WTC11 (cell line): ENCODE measurements at regions not wholly inside any gene's neighbourhood (a gene's known extent, or its start where the extent isn't known, plus 50 kb on each side); places are given as distances from the start of the nearest gene placed in this dataset.

Source experiments
- ATAC-seq: fragments of 200-7000 bp; cut with Tn5 transposase; 2 replicates; pipeline ENCODE4 v1.10.0; 2021; ENCODE audit warnings: mild to moderate bottlenecking, moderate library complexity
- CTCF ChIA-PET: fragments of 300-600 bp; sonication (Branson Sonifier 250); formaldehyde crosslinking; loops from one replicate; lab custom pipeline; 2021; ENCODE audit warnings: antibody characterized with exemption; lab: Charles Lee
- POLR2A ChIA-PET: fragments of 350-600 bp; sonication (Branson Sonifier 250); formaldehyde crosslinking; loops from one replicate; lab custom pipeline; 2021; ENCODE audit warnings: antibody characterized with exemption; lab: Charles Lee
- DNase-seq: peaks from one replicate; pipeline ENCODE4 v3.0.0; 2021; ENCODE audit warnings: low spot score
- H3K27ac Mint-ChIP-seq: 2 replicates; pipeline ENCODE4 v1.8.0; 2021; ENCODE audit warnings: mixed read lengths
- H3K27me3 Mint-ChIP-seq: 2 replicates; pipeline ENCODE4 v1.8.0; 2021; ENCODE audit warnings: low read depth, mild to moderate bottlenecking, moderate library complexity, mixed read lengths
- H3K36me3 Mint-ChIP-seq: 2 replicates; pipeline ENCODE4 v1.8.0; 2021; ENCODE audit warnings: mixed read lengths
- H3K4me1 Mint-ChIP-seq: 2 replicates; pipeline ENCODE4 v1.8.0; 2022; ENCODE audit warnings: mixed read lengths
- H3K4me3 Mint-ChIP-seq: 2 replicates; pipeline ENCODE4 v1.8.0; 2021; ENCODE audit warnings: mild to moderate bottlenecking, moderate library complexity, mixed read lengths
- H3K9me3 Mint-ChIP-seq: 2 replicates; pipeline ENCODE4 v1.8.0; 2021; ENCODE audit warnings: mixed read lengths
- ATF1 ChIP-seq: sonication (generic); formaldehyde crosslinking; IDR thresholded peaks from 2 replicates; pipeline ENCODE4 v1.8.1; 2023; ENCODE audit warnings: mild to moderate bottlenecking, moderate library complexity, missing genetic modification reagents
- CBFB ChIP-seq: sonication (generic); formaldehyde crosslinking; IDR thresholded peaks from 2 replicates; pipeline ENCODE4 v1.8.1; 2022; ENCODE audit warnings: mild to moderate bottlenecking, low read depth, missing genetic modification reagents
- EMX1 ChIP-seq: fragments of 250-450 bp; sonication (Bioruptor Pico); IDR thresholded peaks from 2 replicates; pipeline ENCODE4 v1.8.0; 2021; ENCODE audit warnings: mild to moderate bottlenecking
- FOXJ3 ChIP-seq: sonication (generic); formaldehyde crosslinking; IDR thresholded peaks from 2 replicates; pipeline ENCODE4 v1.9.0; 2021; ENCODE audit warnings: missing genetic modification reagents, mild to moderate bottlenecking, borderline replicate concordance
- GABPB1 ChIP-seq: sonication (generic); formaldehyde crosslinking; IDR thresholded peaks from 2 replicates; pipeline ENCODE4 v1.8.1; 2023; ENCODE audit warnings: mild to moderate bottlenecking, missing genetic modification reagents
- GRHL2 ChIP-seq: fragments of 250-450 bp; sonication (Bioruptor Pico); IDR thresholded peaks from 2 replicates; pipeline ENCODE4 v1.8.0; 2022; ENCODE audit warnings: mild to moderate bottlenecking, moderate library complexity; ENCODE audit not compliant: insufficient replicate concordance, severe bottlenecking
- HMGA2 ChIP-seq: fragments of 250-450 bp; sonication (Bioruptor Pico); IDR thresholded peaks from 2 replicates; pipeline ENCODE4 v1.4.0; 2021; ENCODE audit warnings: mild to moderate bottlenecking, moderate library complexity
- IRF2 ChIP-seq: sonication (generic); formaldehyde crosslinking; IDR thresholded peaks from 2 replicates; pipeline ENCODE4 v1.8.0; 2022; ENCODE audit warnings: low read depth, missing genetic modification reagents, borderline replicate concordance
- NR1H2 ChIP-seq: sonication (generic); formaldehyde crosslinking; IDR thresholded peaks from 2 replicates; pipeline ENCODE4 v1.9.0; 2021; ENCODE audit warnings: mild to moderate bottlenecking, moderate library complexity, missing genetic modification reagents
- NR3C1 ChIP-seq: sonication (generic); formaldehyde crosslinking; conservative IDR thresholded peaks from 2 replicates; pipeline ENCODE4 v1.8.1; 2023; ENCODE audit warnings: low read depth, mild to moderate bottlenecking, missing genetic modification reagents
- SMAD4 ChIP-seq: sonication (generic); formaldehyde crosslinking; IDR thresholded peaks from 2 replicates; pipeline ENCODE4 v1.8.0; 2022; ENCODE audit warnings: mild to moderate bottlenecking, missing genetic modification reagents
- SOX15 ChIP-seq: fragments of 250-450 bp; sonication (Bioruptor Pico); IDR thresholded peaks from 2 replicates; pipeline ENCODE4 v1.9.0; 2021; ENCODE audit warnings: mild to moderate bottlenecking
- TCF7 ChIP-seq: sonication (generic); formaldehyde crosslinking; IDR thresholded peaks from 2 replicates; pipeline ENCODE4 v1.8.0; 2022; ENCODE audit warnings: mild to moderate bottlenecking, low read depth, missing genetic modification reagents, moderate library complexity
- ZNF232 ChIP-seq: sonication (generic); formaldehyde crosslinking; IDR thresholded peaks from 2 replicates; pipeline ENCODE4 v1.8.0; 2022; ENCODE audit warnings: mild to moderate bottlenecking, missing genetic modification reagents
- ZNF263 ChIP-seq: sonication (generic); formaldehyde crosslinking; IDR thresholded peaks from 2 replicates; pipeline ENCODE4 v1.8.1; 2022; ENCODE audit warnings: low read depth, mild to moderate bottlenecking, moderate library complexity, missing genetic modification reagents
- ZNF317 ChIP-seq: sonication (generic); formaldehyde crosslinking; IDR thresholded peaks from 2 replicates; pipeline ENCODE4 v1.8.1; 2023; ENCODE audit warnings: low read depth, mild to moderate bottlenecking, moderate library complexity, missing genetic modification reagents, borderline replicate concordance
- ZNF416 ChIP-seq: fragments of 250-450 bp; sonication (Bioruptor Pico); IDR thresholded peaks from 2 replicates; pipeline ENCODE4 v1.9.0; 2021; ENCODE audit warnings: mild to moderate bottlenecking, inconsistent platforms
- ZNF423 ChIP-seq: fragments of 250-450 bp; sonication (Bioruptor Pico); IDR thresholded peaks from 2 replicates; pipeline ENCODE4 v2.1.2; 2022; ENCODE audit warnings: mild to moderate bottlenecking, moderate library complexity
- TF ChIP-seq, protein P1 (sequence below): fragments of 200-600 bp; IDR thresholded peaks from 2 replicates; pipeline ENCODE4 v1.8.0; 2022; ENCODE audit warnings: antibody characterized with exemption
- TF ChIP-seq, protein P2 (sequence below): fragments of 250-450 bp; sonication (Bioruptor Pico); IDR thresholded peaks from 2 replicates; pipeline ENCODE4 v1.8.0; 2021; ENCODE audit warnings: mild to moderate bottlenecking
- TF ChIP-seq, protein P3 (sequence below): sonication (generic); formaldehyde crosslinking; IDR thresholded peaks from 2 replicates; pipeline ENCODE4 v1.8.1; 2022; ENCODE audit warnings: low read depth, mild to moderate bottlenecking, moderate library complexity, missing genetic modification reagents, borderline replicate concordance
- TF ChIP-seq, protein P4 (sequence below): sonication (generic); formaldehyde crosslinking; IDR thresholded peaks from 2 replicates; pipeline ENCODE4 v1.8.1; 2022; ENCODE audit warnings: mild to moderate bottlenecking, moderate library complexity, missing genetic modification reagents
- TF ChIP-seq, protein P5 (sequence below): sonication (generic); formaldehyde crosslinking; IDR thresholded peaks from 2 replicates; pipeline ENCODE4 v1.8.1; 2023; ENCODE audit warnings: mild to moderate bottlenecking, missing genetic modification reagents, borderline replicate concordance
- TF ChIP-seq, protein P6 (sequence below): fragments of 250-450 bp; sonication (Bioruptor Pico); IDR thresholded peaks from 2 replicates; pipeline ENCODE4 v1.9.0; 2021; ENCODE audit warnings: mild to moderate bottlenecking
- TF ChIP-seq, protein P7 (sequence below): sonication (generic); formaldehyde crosslinking; IDR thresholded peaks from 2 replicates; pipeline ENCODE4 v1.8.0; 2022; ENCODE audit warnings: missing genetic modification reagents

DNA sequence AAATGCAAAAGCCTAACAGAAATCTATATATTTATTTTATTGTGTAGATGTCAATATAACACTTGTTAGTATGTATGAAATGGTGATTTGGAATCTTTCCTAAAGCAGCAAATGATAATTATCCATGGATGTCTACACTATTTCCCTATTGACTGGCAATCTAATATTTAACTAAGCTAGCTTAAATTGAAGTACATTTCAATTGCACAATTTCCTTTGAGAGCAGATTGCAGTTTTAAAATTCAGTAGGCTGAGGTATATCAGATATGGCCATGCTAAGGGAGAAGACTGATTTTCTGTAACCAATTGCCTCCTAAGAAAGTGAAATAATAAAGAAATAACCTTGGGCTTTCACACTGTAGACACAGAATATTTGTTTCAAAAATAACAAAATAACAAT is 90.1 kb upstream of the KCNJ3 start:
- TF ChIP-seq GRHL2 (CRISPR knock-in tag) (no peak), SOX15 (CRISPR knock-in tag) (no peak), HMGA2 (CRISPR knock-in tag) (no peak), ZNF423 (CRISPR knock-in tag) (no peak), TCF7 (CRISPR knock-in tag) (no peak), ZNF317 (CRISPR knock-in tag) (no peak), CBFB (CRISPR knock-in tag) (no peak), ZNF263 (CRISPR knock-in tag) (no peak), ATF1 (CRISPR knock-in tag) (no peak), FOXJ3 (CRISPR knock-in tag) (no peak)
- TF ChIP-seq, protein P1, sequence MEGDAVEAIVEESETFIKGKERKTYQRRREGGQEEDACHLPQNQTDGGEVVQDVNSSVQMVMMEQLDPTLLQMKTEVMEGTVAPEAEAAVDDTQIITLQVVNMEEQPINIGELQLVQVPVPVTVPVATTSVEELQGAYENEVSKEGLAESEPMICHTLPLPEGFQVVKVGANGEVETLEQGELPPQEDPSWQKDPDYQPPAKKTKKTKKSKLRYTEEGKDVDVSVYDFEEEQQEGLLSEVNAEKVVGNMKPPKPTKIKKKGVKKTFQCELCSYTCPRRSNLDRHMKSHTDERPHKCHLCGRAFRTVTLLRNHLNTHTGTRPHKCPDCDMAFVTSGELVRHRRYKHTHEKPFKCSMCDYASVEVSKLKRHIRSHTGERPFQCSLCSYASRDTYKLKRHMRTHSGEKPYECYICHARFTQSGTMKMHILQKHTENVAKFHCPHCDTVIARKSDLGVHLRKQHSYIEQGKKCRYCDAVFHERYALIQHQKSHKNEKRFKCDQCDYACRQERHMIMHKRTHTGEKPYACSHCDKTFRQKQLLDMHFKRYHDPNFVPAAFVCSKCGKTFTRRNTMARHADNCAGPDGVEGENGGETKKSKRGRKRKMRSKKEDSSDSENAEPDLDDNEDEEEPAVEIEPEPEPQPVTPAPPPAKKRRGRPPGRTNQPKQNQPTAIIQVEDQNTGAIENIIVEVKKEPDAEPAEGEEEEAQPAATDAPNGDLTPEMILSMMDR, result no peak
- TF ChIP-seq, protein P2, sequence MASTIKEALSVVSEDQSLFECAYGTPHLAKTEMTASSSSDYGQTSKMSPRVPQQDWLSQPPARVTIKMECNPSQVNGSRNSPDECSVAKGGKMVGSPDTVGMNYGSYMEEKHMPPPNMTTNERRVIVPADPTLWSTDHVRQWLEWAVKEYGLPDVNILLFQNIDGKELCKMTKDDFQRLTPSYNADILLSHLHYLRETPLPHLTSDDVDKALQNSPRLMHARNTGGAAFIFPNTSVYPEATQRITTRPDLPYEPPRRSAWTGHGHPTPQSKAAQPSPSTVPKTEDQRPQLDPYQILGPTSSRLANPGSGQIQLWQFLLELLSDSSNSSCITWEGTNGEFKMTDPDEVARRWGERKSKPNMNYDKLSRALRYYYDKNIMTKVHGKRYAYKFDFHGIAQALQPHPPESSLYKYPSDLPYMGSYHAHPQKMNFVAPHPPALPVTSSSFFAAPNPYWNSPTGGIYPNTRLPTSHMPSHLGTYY, result no peak
- TF ChIP-seq, protein P3, sequence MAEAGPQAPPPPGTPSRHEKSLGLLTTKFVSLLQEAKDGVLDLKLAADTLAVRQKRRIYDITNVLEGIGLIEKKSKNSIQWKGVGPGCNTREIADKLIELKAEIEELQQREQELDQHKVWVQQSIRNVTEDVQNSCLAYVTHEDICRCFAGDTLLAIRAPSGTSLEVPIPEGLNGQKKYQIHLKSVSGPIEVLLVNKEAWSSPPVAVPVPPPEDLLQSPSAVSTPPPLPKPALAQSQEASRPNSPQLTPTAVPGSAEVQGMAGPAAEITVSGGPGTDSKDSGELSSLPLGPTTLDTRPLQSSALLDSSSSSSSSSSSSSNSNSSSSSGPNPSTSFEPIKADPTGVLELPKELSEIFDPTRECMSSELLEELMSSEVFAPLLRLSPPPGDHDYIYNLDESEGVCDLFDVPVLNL (CRISPR knock-in tag), result no peak
- TF ChIP-seq, protein P4, sequence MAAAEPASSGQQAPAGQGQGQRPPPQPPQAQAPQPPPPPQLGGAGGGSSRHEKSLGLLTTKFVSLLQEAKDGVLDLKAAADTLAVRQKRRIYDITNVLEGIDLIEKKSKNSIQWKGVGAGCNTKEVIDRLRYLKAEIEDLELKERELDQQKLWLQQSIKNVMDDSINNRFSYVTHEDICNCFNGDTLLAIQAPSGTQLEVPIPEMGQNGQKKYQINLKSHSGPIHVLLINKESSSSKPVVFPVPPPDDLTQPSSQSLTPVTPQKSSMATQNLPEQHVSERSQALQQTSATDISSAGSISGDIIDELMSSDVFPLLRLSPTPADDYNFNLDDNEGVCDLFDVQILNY (CRISPR knock-in tag), result no peak
- TF ChIP-seq, protein P5, sequence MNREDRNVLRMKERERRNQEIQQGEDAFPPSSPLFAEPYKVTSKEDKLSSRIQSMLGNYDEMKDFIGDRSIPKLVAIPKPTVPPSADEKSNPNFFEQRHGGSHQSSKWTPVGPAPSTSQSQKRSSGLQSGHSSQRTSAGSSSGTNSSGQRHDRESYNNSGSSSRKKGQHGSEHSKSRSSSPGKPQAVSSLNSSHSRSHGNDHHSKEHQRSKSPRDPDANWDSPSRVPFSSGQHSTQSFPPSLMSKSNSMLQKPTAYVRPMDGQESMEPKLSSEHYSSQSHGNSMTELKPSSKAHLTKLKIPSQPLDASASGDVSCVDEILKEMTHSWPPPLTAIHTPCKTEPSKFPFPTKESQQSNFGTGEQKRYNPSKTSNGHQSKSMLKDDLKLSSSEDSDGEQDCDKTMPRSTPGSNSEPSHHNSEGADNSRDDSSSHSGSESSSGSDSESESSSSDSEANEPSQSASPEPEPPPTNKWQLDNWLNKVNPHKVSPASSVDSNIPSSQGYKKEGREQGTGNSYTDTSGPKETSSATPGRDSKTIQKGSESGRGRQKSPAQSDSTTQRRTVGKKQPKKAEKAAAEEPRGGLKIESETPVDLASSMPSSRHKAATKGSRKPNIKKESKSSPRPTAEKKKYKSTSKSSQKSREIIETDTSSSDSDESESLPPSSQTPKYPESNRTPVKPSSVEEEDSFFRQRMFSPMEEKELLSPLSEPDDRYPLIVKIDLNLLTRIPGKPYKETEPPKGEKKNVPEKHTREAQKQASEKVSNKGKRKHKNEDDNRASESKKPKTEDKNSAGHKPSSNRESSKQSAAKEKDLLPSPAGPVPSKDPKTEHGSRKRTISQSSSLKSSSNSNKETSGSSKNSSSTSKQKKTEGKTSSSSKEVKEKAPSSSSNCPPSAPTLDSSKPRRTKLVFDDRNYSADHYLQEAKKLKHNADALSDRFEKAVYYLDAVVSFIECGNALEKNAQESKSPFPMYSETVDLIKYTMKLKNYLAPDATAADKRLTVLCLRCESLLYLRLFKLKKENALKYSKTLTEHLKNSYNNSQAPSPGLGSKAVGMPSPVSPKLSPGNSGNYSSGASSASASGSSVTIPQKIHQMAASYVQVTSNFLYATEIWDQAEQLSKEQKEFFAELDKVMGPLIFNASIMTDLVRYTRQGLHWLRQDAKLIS, result no peak
- TF ChIP-seq, protein P6, sequence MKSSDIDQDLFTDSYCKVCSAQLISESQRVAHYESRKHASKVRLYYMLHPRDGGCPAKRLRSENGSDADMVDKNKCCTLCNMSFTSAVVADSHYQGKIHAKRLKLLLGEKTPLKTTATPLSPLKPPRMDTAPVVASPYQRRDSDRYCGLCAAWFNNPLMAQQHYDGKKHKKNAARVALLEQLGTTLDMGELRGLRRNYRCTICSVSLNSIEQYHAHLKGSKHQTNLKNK, result no peak
- ChIA-PET CTCF (no interaction called here), POLR2A (no interaction called here)
- no peak overlapping the region for H3K4me3 Mint-ChIP-seq
- ATAC-seq (no peak), DNase-seq (no peak)
- H3K4me1 Mint-ChIP-seq, result peaks cover 6% of the 10 kb centered on the region
- no peaks in the 10 kb centered on the region for H3K27me3 Mint-ChIP-seq
- H3K9me3 Mint-ChIP-seq, result no peaks in the 10 kb centered on the region
- no peak overlapping the region for H3K27ac Mint-ChIP-seq
- H3K36me3 Mint-ChIP-seq, result no peaks in the 10 kb centered on the region

DNA sequence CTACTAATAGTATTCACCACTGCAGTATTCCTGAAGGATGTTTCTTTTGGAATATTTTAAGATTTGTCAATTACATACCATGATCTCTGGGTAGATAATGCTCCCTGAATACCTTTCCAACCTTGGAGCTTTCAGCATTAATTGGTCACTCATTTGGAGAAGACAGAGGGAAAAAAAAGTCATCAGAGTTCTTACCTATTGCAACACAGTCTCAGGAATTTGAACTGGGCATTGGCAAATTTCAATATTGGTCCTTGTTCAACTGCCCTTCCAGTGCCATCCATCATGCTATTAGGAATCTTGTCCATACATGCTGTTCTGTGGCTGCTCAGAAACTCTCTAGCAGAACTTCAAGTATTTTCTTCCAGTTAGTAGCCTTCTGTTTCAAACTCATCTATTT is 83.6 kb upstream of the KCNJ3 start:
- H3K27me3 Mint-ChIP-seq, result no peaks in the 10 kb centered on the region
- TF ChIP-seq GABPB1 (CRISPR knock-in tag) (no peak), ZNF416 (CRISPR knock-in tag) (no peak), IRF2 (no peak), FOXJ3 (CRISPR knock-in tag) (no peak), ZNF232 (CRISPR knock-in tag) (no peak), EMX1 (no peak), SMAD4 (CRISPR knock-in tag) (no peak), NR1H2 (no peak), NR3C1 (CRISPR knock-in tag) (no peak)
- TF ChIP-seq, protein P7, sequence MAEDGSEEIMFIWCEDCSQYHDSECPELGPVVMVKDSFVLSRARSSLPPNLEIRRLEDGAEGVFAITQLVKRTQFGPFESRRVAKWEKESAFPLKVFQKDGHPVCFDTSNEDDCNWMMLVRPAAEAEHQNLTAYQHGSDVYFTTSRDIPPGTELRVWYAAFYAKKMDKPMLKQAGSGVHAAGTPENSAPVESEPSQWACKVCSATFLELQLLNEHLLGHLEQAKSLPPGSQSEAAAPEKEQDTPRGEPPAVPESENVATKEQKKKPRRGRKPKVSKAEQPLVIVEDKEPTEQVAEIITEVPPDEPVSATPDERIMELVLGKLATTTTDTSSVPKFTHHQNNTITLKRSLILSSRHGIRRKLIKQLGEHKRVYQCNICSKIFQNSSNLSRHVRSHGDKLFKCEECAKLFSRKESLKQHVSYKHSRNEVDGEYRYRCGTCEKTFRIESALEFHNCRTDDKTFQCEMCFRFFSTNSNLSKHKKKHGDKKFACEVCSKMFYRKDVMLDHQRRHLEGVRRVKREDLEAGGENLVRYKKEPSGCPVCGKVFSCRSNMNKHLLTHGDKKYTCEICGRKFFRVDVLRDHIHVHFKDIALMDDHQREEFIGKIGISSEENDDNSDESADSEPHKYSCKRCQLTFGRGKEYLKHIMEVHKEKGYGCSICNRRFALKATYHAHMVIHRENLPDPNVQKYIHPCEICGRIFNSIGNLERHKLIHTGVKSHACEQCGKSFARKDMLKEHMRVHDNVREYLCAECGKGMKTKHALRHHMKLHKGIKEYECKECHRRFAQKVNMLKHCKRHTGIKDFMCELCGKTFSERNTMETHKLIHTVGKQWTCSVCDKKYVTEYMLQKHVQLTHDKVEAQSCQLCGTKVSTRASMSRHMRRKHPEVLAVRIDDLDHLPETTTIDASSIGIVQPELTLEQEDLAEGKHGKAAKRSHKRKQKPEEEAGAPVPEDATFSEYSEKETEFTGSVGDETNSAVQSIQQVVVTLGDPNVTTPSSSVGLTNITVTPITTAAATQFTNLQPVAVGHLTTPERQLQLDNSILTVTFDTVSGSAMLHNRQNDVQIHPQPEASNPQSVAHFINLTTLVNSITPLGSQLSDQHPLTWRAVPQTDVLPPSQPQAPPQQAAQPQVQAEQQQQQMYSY (CRISPR knock-in tag), result no peak

More for the DNA sequence above, 83.6 kb upstream of the KCNJ3 start:
- no peak for ATAC-seq
- ChIA-PET CTCF (no interaction called here), POLR2A (no interaction called here)
- H3K27ac Mint-ChIP-seq, result no peak overlapping the region
- no peak overlapping the region for H3K4me3 Mint-ChIP-seq
- H3K4me1 Mint-ChIP-seq, result peaks cover 8% of the 10 kb centered on the region; the same call in 1 of the 2 replicates
- H3K9me3 Mint-ChIP-seq, result peaks cover 6% of the 10 kb centered on the region
- H3K36me3 Mint-ChIP-seq, result no peaks in the 10 kb centered on the region
- no peak for DNase-seq
